Upper lobe of left lung (tissue), 4 donors: ENCODE measurements at regions not wholly inside any gene's neighbourhood (a gene's known extent, or its start where the extent isn't known, plus 50 kb on each side); places are given as distances from the start of the nearest gene placed in this dataset.

Source experiments
- CTCF ChIP-seq, 6 experiments: fragments of 450-650 bp in 4 of 6; fragments of 200-600 bp in 2 of 6; sonication (generic) in 2 of 6; IDR thresholded peaks; one replicate each; pipeline ENCODE4 v1.5.1; 2016 to 2019; ENCODE audit warnings: antibody characterized with exemption in 6 of 6
- EP300 ChIP-seq, 4 donors: sonication (generic); formaldehyde crosslinking; IDR thresholded peaks; one replicate each; pipeline ENCODE4 v1.5.1; 2017; ENCODE audit warnings: antibody characterized with exemption in 4 of 4, control low read depth in 2 of 4
- POLR2A ChIP-seq, 4 donors: fragments of 450-650 bp; IDR thresholded peaks; one replicate each; pipeline ENCODE4 v1.5.1; 2016 to 2017; ENCODE audit warnings: antibody characterized with exemption in 4 of 4, mild to moderate bottlenecking in 2 of 4
- POLR2AphosphoS5 ChIP-seq, 2 donors: sonication (generic); formaldehyde crosslinking; IDR thresholded peaks; one replicate each; pipeline ENCODE4 v1.5.1; 2017; ENCODE audit warnings: antibody characterized with exemption in 2 of 2

- TF ChIP-seq EP300 (IDR thresholded peaks at IDR 0.05) (no peak), CTCF (IDR thresholded peaks at IDR 0.05) (no peak), POLR2A (IDR thresholded peaks at IDR 0.05) (no peak), POLR2AphosphoS5 (IDR thresholded peaks at IDR 0.05) (no peak)
Observed at GRCh38 chr2:123696799-123697410, 328.2 kb upstream of the CNTNAP5 start.
